ENCODE measurements at regions not wholly inside any gene's neighbourhood (a gene's known extent, or its start where the extent isn't known, plus 50 kb on each side); places are given as distances from the start of the nearest gene placed in this dataset.

GRCh38 chr2:217736776-217737550, 265.8 kb downstream of the TNS1 start:
- POLR2A ChIA-PET, result no interaction called here

GRCh38 chr2:217735899-217736298, 266.9 kb downstream of the TNS1 start:
- CTCF ChIA-PET, result no interaction called here
- TF ChIP-seq ZNF384 (IDR thresholded peaks at IDR 0.05) (no peak), SP1 (IDR thresholded peaks at IDR 0.05) (no peak), L3MBTL2 (conservative IDR thresholded peaks at IDR 0.05) (no peak), CTBP1 (IDR thresholded peaks at IDR 0.05; ENCODE audit: borderline replicate concordance) (no peak), FOXA1 (IDR thresholded peaks at IDR 0.05) (no peak), ELF4 (IDR thresholded peaks at IDR 0.05) (no peak), SUZ12 (IDR thresholded peaks at IDR 0.05) (no peak), NFRKB (IDR thresholded peaks at IDR 0.05) (no peak), HDGF (IDR thresholded peaks at IDR 0.05; ENCODE audit: borderline replicate concordance) (no peak), TARDBP (IDR thresholded peaks at IDR 0.05) (no peak), FOXK2 (IDR thresholded peaks at IDR 0.05) (no peak), PKNOX1 (IDR thresholded peaks at IDR 0.05) (no peak), BHLHE40 (IDR thresholded peaks at IDR 0.05; ENCODE audit: borderline replicate concordance) (no peak), LEF1 (IDR thresholded peaks at IDR 0.05; ENCODE audit: borderline replicate concordance) (no peak), FOXM1 (IDR thresholded peaks at IDR 0.05; ENCODE audit: borderline replicate concordance) (no peak), ARNT (IDR thresholded peaks at IDR 0.05) (no peak)
- POLR2A ChIA-PET, result no interaction called here
- DNase-seq (ENCODE audit: extremely low spot score), result no peak

More at GRCh38 chr2:217736776-217737550, 265.8 kb downstream of the TNS1 start:
- CTCF ChIA-PET, result no interaction called here
- no peak for DNase-seq (ENCODE audit: extremely low spot score)
- TF ChIP-seq ZNF384 (IDR thresholded peaks at IDR 0.05), result no peak
- no peak for TF ChIP-seq LEF1 (IDR thresholded peaks at IDR 0.05; ENCODE audit: borderline replicate concordance)
- no peak for TF ChIP-seq SUZ12 (IDR thresholded peaks at IDR 0.05)
- no peak for TF ChIP-seq FOXK2 (IDR thresholded peaks at IDR 0.05)
- no peak for TF ChIP-seq TARDBP (IDR thresholded peaks at IDR 0.05)
- no peak for TF ChIP-seq PKNOX1 (IDR thresholded peaks at IDR 0.05)
- TF ChIP-seq FOXA1 (IDR thresholded peaks at IDR 0.05), result no peak
- no peak for TF ChIP-seq FOXM1 (IDR thresholded peaks at IDR 0.05; ENCODE audit: borderline replicate concordance)
- TF ChIP-seq HDGF (IDR thresholded peaks at IDR 0.05; ENCODE audit: borderline replicate concordance), result no peak
- no peak for TF ChIP-seq SP1 (IDR thresholded peaks at IDR 0.05)

- no peak for DNase-seq (ENCODE audit: extremely low spot score)
- ChIA-PET CTCF (no interaction called here), POLR2A (no interaction called here)
- TF ChIP-seq ELF4 (IDR thresholded peaks at IDR 0.05) (no peak), FOXK2 (IDR thresholded peaks at IDR 0.05) (no peak), FOXM1 (IDR thresholded peaks at IDR 0.05; ENCODE audit: borderline replicate concordance) (no peak), PKNOX1 (IDR thresholded peaks at IDR 0.05) (no peak), L3MBTL2 (conservative IDR thresholded peaks at IDR 0.05) (no peak), HDGF (IDR thresholded peaks at IDR 0.05; ENCODE audit: borderline replicate concordance) (no peak), SP1 (IDR thresholded peaks at IDR 0.05) (no peak), TARDBP (IDR thresholded peaks at IDR 0.05) (no peak), FOXA1 (IDR thresholded peaks at IDR 0.05) (no peak), ZNF384 (IDR thresholded peaks at IDR 0.05) (no peak), LEF1 (IDR thresholded peaks at IDR 0.05; ENCODE audit: borderline replicate concordance) (no peak), CTBP1 (IDR thresholded peaks at IDR 0.05; ENCODE audit: borderline replicate concordance) (no peak), NFRKB (IDR thresholded peaks at IDR 0.05) (no peak), SUZ12 (IDR thresholded peaks at IDR 0.05) (no peak), ARNT (IDR thresholded peaks at IDR 0.05) (no peak), BHLHE40 (IDR thresholded peaks at IDR 0.05; ENCODE audit: borderline replicate concordance) (no peak)
Measured at GRCh38 chr2:217735034-217735433, 267.8 kb downstream of the TNS1 start.

GRCh38 chr2:217733461-217733860, 269.3 kb downstream of the TNS1 start:
- DNase-seq (ENCODE audit: extremely low spot score), result no peak

GRCh38 chr2:217732992-217733391, 269.8 kb downstream of the TNS1 start:
- ChIA-PET POLR2A (no interaction called here), CTCF (no interaction called here)
- no peak for TF ChIP-seq L3MBTL2 (conservative IDR thresholded peaks at IDR 0.05)
- TF ChIP-seq FOXA1 (IDR thresholded peaks at IDR 0.05), result no peak
- no peak for TF ChIP-seq HDGF (IDR thresholded peaks at IDR 0.05; ENCODE audit: borderline replicate concordance)
- TF ChIP-seq NFRKB (IDR thresholded peaks at IDR 0.05), result no peak
- no peak for TF ChIP-seq TARDBP (IDR thresholded peaks at IDR 0.05)
- TF ChIP-seq FOXM1 (IDR thresholded peaks at IDR 0.05; ENCODE audit: borderline replicate concordance), result no peak
- no peak for TF ChIP-seq ARNT (IDR thresholded peaks at IDR 0.05)
- TF ChIP-seq SP1 (IDR thresholded peaks at IDR 0.05), result no peak
- no peak for TF ChIP-seq SUZ12 (IDR thresholded peaks at IDR 0.05)
- no peak for TF ChIP-seq ZNF384 (IDR thresholded peaks at IDR 0.05)
- TF ChIP-seq ELF4 (IDR thresholded peaks at IDR 0.05), result no peak
- TF ChIP-seq CTBP1 (IDR thresholded peaks at IDR 0.05; ENCODE audit: borderline replicate concordance), result no peak
- no peak for TF ChIP-seq FOXK2 (IDR thresholded peaks at IDR 0.05)
- no peak for TF ChIP-seq BHLHE40 (IDR thresholded peaks at IDR 0.05; ENCODE audit: borderline replicate concordance)
- no peak for TF ChIP-seq LEF1 (IDR thresholded peaks at IDR 0.05; ENCODE audit: borderline replicate concordance)
- TF ChIP-seq PKNOX1 (IDR thresholded peaks at IDR 0.05), result no peak
- no peak for DNase-seq (ENCODE audit: extremely low spot score)

More at GRCh38 chr2:217733461-217733860, 269.3 kb downstream of the TNS1 start:
- POLR2A ChIA-PET, result no interaction called here
- CTCF ChIA-PET, result no interaction called here
- TF ChIP-seq TARDBP (IDR thresholded peaks at IDR 0.05), result no peak

Measured in HEK293T (cell line).